NB4 (cell line): ENCODE measurements at regions not wholly inside any gene's neighbourhood (a gene's known extent, or its start where the extent isn't known, plus 50 kb on each side); places are given as distances from the start of the nearest gene placed in this dataset.

Source experiments
- CTCF ChIP-seq: IDR thresholded peaks from one replicate; pipeline ENCODE4 v1.5.1; 2012; ENCODE audit warnings: low read depth, low read length
- MAX ChIP-seq: IDR thresholded peaks from 2 replicates; pipeline ENCODE4 v1.6.1; 2011; ENCODE audit warnings: low read depth, low read length

- TF ChIP-seq MAX (no peak), CTCF (no peak)
Measured at GRCh38 chr4:133910165-133910564, 291.4 kb downstream of the PABPC4L start.
